ENCODE measurements at regions not wholly inside any gene's neighbourhood (a gene's known extent, or its start where the extent isn't known, plus 50 kb on each side); places are given as distances from the start of the nearest gene placed in this dataset.

DNA sequence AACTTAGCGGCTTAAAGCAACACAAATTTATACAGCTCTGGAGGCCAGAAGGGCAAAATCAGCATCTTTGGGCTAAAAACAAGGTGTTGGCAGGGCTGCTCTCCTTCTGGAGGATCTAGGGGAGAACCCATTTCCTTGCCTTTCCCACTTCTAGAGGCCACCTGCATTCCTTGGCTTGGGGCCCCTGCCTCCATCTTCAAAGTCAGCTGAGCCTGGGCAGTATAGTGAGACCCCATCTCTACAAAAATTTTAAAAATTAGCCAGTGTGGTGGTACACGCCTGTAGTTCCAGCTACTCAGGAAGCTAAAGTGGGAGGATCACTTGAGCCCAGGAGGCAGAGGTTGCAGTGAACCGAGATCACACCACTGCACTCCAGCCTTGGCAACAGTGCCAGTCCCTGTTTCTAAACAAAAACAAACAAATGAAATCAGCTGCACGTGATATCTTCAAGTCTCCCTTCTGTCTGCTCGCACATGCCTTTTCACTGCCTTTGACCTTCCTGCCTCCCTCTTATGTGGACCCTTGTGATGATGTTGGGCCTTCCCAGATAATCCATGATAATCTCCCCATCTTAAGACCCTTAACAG is 200.6 kb downstream of the ZFP36L2 start:
- no peak for TF ChIP-seq POLR2A (IDR thresholded peaks at IDR 0.05)
- TF ChIP-seq, protein P1, sequence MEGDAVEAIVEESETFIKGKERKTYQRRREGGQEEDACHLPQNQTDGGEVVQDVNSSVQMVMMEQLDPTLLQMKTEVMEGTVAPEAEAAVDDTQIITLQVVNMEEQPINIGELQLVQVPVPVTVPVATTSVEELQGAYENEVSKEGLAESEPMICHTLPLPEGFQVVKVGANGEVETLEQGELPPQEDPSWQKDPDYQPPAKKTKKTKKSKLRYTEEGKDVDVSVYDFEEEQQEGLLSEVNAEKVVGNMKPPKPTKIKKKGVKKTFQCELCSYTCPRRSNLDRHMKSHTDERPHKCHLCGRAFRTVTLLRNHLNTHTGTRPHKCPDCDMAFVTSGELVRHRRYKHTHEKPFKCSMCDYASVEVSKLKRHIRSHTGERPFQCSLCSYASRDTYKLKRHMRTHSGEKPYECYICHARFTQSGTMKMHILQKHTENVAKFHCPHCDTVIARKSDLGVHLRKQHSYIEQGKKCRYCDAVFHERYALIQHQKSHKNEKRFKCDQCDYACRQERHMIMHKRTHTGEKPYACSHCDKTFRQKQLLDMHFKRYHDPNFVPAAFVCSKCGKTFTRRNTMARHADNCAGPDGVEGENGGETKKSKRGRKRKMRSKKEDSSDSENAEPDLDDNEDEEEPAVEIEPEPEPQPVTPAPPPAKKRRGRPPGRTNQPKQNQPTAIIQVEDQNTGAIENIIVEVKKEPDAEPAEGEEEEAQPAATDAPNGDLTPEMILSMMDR (IDR thresholded peaks at IDR 0.05): no peak

Data from transverse colon (tissue), 3 donors.